NCI-H1694 treated with DMSO at 0.1 percent for 48 hours (cell line): ENCODE measurements at regions not wholly inside any gene's neighbourhood (a gene's known extent, or its start where the extent isn't known, plus 50 kb on each side); places are given as distances from the start of the nearest gene placed in this dataset.
"Not testable (repeated sequence)": the region's sequence is repeated elsewhere in the genome, so short reads cannot be mapped to it uniquely, and the experiment has no call there.

Source experiments
- DNase-seq: peaks from one replicate; lab custom pipeline; 2025; lab: John Stamatoyannopoulos, UW

GRCh38 chr4:134867027-134867426 lies 665.4 kb upstream of the PABPC4L start:
- DNase-seq, result no peak

GRCh38 chr4:134865675-134866074 lies 664.1 kb upstream of the PABPC4L start:
- no peak for DNase-seq

- no peak for DNase-seq
These were observed 660.5 kb upstream of the PABPC4L start for GRCh38 chr4:134862116-134862515.

- DNase-seq, result no peak
These were observed 647.1 kb upstream of the PABPC4L start for GRCh38 chr4:134848681-134849080.

- DNase-seq, result not testable (repeated sequence)
These were observed 629.2 kb upstream of the PABPC4L start for GRCh38 chr4:134830741-134831140.

GRCh38 chr4:134812611-134813010 lies 611.0 kb upstream of the PABPC4L start:
- no peak for DNase-seq

GRCh38 chr4:134807231-134807745 lies 605.7 kb upstream of the PABPC4L start:
- DNase-seq, result no peak

GRCh38 chr4:134798573-134798972 lies 597.0 kb upstream of the PABPC4L start:
- DNase-seq, result no peak

- no peak for DNase-seq
These were observed 585.7 kb upstream of the PABPC4L start for GRCh38 chr4:134787315-134787714.

GRCh38 chr4:134780244-134780643 lies 578.7 kb upstream of the PABPC4L start:
- no peak for DNase-seq

- no peak for DNase-seq
These were observed 576.0 kb upstream of the PABPC4L start for GRCh38 chr4:134777606-134778005.

GRCh38 chr4:134773497-134774000 lies 572.0 kb upstream of the PABPC4L start:
- DNase-seq, result no peak

- peak; percentile 4 for DNase-seq
These were observed 560.5 kb upstream of the PABPC4L start for GRCh38 chr4:134762053-134762452.

- DNase-seq, result no peak
These were observed 554.8 kb upstream of the PABPC4L start for GRCh38 chr4:134756421-134756820.

GRCh38 chr4:134754301-134755019 lies 552.9 kb upstream of the PABPC4L start:
- DNase-seq, result no peak

GRCh38 chr4:134753390-134753789 lies 551.8 kb upstream of the PABPC4L start:
- DNase-seq, result no peak

- DNase-seq, result no peak
These were observed 545.7 kb upstream of the PABPC4L start for GRCh38 chr4:134747108-134747805.

- no peak for DNase-seq
These were observed 538.7 kb upstream of the PABPC4L start for GRCh38 chr4:134740290-134740689.

GRCh38 chr4:134735901-134736300 lies 534.3 kb upstream of the PABPC4L start:
- no peak for DNase-seq

- DNase-seq, result no peak
These were observed 526.1 kb upstream of the PABPC4L start for GRCh38 chr4:134727696-134728095.

- no peak for DNase-seq
These were observed 520.7 kb upstream of the PABPC4L start for GRCh38 chr4:134722306-134722705.

GRCh38 chr4:134720030-134720429 lies 518.4 kb upstream of the PABPC4L start:
- no peak for DNase-seq

- DNase-seq, result no peak
These were observed 507.0 kb upstream of the PABPC4L start for GRCh38 chr4:134708616-134709015.
